Keratinocyte (primary cell): ENCODE measurements at regions not wholly inside any gene's neighbourhood (a gene's known extent, or its start where the extent isn't known, plus 50 kb on each side); places are given as distances from the start of the nearest gene placed in this dataset.

Experiments
- CTCF ChIP-seq, 3 experiments: IDR thresholded peaks in 1 of 3; conservative IDR thresholded peaks in 1 of 3; optimal IDR thresholded peaks in 1 of 3; 2 replicates in 2 of 3; 3 replicates in 1 of 3; pipeline versions ENCODE3 to v1.5.1; 2011; ENCODE audit warnings: low read length in 3 of 3, mild to moderate bottlenecking in 3 of 3, moderate library complexity in 2 of 3, control low read depth in 1 of 3, inconsistent platforms in 1 of 3; ENCODE audit not compliant: insufficient read depth in 2 of 3; ENCODE audit errors: extremely low read depth in 1 of 3
- EZH2 ChIP-seq: IDR thresholded peaks from one replicate; pipeline ENCODE4 v1.6.1; 2012; ENCODE audit warnings: inconsistent platforms, mild to moderate bottlenecking, low read length, moderate library complexity

DNA sequence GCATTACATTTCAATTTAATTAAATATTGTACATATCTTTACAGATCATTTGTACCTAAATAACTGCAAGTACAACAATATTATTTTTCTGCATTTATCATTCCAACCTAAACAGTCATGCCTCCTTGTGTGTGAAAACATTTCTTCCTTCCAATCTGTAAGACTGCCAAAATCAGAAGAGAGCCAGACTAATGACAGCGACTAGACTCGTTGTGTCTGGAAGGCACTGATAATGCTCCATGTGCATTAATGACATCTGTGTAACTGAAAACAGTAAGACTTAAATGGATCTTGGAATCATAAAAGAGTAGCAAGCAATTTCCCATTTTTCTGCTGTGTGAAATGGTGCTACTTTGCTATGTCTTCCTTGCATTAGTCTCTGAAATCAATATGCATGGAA lies 278.0 kb upstream of the DSEL start:
- no peak for TF ChIP-seq CTCF (optimal IDR thresholded peaks at IDR 0.05 in 1 of 3, IDR thresholded peaks at IDR 0.05 in 1 of 3, conservative IDR thresholded peaks at IDR 0.05 in 1 of 3; ENCODE audit: extremely low read depth in 1 of 3, insufficient read depth in 2 of 3, low read length in 3 of 3)
- TF ChIP-seq EZH2, result no peak
